ENCODE measurements at regions not wholly inside any gene's neighbourhood (a gene's known extent, or its start where the extent isn't known, plus 50 kb on each side); places are given as distances from the start of the nearest gene placed in this dataset.
"Not testable (repeated sequence)": the region's sequence is repeated elsewhere in the genome, so short reads cannot be mapped to it uniquely, and the experiment has no call there.

DNA sequence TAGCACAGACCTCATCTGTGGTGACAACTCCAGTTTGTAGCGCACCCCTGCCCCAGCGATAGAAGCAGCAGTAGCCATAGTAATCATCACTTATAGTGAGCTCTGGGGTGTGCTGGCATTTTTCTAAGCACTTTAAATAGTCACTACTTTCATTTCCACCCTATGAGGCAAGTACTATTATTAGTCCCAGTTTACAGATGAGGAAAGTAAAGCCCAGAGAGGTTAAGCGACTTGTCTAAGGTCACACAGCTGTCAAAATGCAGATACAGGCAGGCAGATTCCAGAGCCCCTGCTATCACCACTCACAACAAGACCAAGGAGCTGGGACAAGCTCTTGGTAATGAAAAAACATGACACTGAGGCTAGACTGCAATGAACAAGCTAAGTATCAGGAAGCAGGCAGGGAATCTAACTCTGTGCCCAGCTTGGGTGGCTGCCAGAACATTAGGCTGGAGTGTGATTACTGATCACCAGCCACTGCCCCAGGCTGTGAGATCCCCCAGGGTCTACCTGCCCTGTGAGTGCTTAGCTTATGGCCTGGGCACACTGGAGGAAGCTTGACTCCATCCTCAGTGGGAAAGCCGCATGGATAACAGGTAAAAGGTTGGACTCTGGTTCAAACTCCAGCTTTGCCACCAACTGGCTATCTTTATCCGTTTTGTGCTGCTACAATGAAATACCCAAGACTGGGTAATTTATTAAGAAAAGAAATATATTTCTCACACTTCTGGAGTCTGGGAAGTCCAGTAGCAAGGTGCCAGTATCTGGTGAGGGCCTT is 561.1 kb downstream of the MN1 start:
- no peak for DNase-seq

DNA sequence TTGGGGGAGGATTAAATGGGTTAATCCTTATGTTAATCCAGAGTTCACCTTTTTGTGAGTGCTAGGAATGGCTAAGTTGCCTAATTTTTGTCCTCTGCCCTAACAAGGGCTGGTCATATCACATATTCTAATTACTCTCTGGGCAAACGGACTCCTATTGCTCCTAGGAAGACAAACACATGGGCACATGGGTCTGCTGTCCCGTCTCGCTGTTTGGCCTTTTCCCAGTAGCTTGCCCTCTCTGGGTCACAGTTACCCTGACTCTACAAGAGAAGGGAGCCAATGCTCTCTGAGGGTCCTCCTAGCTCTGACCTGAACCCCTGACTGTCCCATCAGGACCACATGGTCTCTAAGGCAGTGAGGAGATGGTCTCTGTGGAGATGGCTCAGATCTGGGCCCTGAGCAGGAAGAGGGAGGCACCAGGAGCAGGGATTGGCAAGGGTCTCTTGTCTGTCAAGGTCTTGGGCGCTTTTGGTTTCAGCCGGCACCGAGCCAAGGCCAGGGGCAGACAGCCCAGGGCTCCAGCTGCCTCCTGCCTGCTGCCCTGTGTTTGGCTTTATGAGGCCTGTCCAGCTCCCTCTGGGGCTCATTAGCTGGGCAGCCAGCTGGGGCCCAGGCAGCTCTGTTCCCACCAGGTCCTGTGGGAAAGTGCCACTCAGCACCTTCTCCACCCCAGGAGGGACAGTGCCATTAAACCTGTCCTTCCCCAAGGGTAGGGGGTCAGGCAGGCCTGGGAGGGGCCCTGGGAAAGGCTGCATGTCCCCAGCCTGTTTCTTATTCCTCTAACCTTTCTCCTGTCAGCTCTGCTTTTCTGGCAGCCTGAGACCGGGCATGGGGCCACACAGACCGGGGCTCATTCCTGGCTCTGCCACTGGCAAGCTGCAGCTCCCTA is 559.9 kb downstream of the MN1 start:
- DNase-seq = no peak

- DNase-seq = no peak
These were observed 559.1 kb downstream of the MN1 start for GRCh38 chr22:27242474-27242873.

- DNase-seq = no peak
These were observed 558.5 kb downstream of the MN1 start for GRCh38 chr22:27242917-27243589.

- no peak for DNase-seq
These were observed 557.2 kb downstream of the MN1 start for GRCh38 chr22:27244328-27244727.

- DNase-seq = no peak
These were observed 556.5 kb downstream of the MN1 start for GRCh38 chr22:27245056-27245455.

- DNase-seq = no peak
These were observed 555.0 kb downstream of the MN1 start for GRCh38 chr22:27246558-27246957.

- DNase-seq = no peak
These were observed 553.7 kb downstream of the MN1 start for GRCh38 chr22:27247701-27248434.

DNA sequence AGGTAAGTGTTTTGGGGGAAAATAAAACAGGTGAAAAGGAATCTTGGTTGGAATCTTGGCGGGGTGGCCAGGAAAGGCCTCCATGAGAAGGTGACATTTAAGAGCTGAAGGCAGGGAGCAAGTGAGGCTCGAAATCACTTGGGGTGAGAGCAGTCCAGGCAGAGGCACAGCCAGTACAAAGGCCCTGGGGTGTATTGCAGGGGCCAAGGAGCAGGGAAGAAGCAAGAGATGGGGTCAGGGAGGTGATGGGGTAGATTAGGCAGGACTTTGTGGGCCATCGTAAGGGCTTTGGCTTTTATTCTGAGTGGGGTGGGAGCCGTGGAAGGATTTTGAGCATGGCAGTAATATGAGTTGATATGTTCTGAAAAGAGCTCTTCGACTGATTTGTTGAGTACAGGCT is 551.1 kb downstream of the MN1 start:
- no peak for DNase-seq

DNA sequence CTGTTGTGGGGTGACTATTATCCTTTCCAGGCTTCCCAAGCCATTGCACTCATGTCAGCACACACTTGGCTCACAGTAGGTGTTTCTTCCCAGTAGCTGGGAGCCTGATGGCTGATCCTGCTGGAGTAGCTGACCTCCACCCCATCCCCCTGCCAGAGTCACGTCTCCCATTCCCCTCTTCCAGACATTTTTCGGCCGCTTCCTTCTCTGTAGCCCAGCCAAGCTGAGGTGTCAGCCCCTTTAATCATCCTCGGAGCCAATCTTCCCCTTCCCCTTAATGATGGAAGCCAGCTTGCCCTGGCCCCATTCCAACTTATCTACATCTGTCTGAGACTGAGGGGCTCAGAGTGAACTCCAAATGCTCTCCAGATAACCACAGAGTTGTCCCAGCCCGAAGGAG is 550.7 kb downstream of the MN1 start:
- DNase-seq = no peak

- no peak for DNase-seq
These were observed 550.0 kb downstream of the MN1 start for GRCh38 chr22:27251563-27251962.

- no peak for DNase-seq
These were observed 549.1 kb downstream of the MN1 start for GRCh38 chr22:27252282-27253049.

DNA sequence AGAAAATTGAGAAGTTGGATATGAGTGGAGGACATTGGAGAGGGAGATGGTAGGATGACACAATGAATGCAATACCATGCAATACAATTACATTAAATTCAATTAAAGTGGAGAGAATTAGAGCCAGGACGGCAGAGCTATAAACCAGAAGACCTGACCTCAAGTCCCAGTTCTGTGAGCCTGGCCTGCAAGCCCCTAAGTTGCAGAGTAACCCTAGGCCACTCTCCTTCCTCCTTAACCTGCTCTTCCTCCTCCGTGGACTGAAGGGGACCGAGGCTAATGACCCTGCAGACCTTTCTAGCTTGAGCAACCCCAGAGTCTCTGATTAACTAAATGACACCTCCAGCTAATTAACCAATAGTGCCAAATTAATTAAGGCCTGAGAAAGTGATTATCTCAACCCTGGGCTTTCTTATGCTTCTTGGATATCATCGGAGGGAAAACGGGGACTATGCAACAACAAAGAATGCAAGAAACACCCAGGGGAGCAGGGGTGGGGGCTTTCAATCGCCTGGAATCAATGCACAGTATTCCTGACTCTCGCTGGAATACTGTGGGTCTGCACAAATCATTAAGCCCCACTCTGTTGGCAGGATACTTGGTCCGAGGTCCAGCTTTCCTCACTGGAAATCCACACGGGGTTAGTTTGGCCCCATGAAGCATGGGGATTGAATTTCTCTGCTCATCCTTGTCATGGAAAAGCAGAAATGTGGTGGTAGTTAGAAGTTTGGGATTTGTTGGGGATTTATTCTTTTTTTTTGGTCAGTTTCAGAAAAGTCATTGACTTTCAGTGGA is 548.3 kb downstream of the MN1 start:
- no peak for DNase-seq

DNA sequence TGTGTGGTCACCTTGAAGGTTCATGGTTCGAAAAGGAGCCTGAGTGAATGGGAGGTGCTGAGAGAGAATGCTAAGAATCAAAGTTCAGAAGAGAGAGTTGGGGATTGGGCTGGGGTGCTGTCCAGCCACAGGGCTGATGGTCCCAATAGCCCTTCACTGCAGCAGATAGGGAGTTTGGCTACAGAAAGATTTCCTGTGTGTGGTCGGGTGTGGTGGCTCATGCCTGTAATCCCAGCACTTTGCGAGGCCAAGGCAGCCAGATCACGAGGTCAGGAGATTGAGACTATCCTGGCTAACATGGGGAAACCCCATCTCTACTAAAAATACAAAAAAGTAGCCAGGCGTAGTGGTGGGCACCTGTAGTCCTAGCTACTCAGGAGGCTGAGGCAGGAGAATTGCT is 547.5 kb downstream of the MN1 start:
- not testable (repeated sequence) for DNase-seq

- no peak for DNase-seq
These were observed 546.0 kb downstream of the MN1 start for GRCh38 chr22:27255580-27255979.

DNA sequence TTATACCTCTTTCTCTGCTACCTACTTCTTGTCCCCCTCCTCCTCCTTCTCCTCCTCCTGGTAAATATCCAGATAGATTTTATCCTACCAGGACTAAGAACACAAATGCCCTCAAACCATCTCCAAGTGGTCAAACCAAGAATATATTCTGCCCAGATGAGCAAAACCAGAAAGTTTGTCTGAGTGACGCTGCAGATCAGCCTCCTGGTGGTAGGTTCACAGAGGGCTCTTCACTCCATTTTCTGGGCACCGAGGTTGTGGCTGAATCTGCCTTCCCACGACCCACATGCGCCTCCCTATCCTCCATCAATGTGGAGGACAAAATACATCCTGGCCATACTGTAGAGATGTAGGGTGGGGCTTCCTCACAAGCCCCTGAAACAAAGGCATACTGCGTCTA is 543.6 kb downstream of the MN1 start:
- no peak for DNase-seq

DNA sequence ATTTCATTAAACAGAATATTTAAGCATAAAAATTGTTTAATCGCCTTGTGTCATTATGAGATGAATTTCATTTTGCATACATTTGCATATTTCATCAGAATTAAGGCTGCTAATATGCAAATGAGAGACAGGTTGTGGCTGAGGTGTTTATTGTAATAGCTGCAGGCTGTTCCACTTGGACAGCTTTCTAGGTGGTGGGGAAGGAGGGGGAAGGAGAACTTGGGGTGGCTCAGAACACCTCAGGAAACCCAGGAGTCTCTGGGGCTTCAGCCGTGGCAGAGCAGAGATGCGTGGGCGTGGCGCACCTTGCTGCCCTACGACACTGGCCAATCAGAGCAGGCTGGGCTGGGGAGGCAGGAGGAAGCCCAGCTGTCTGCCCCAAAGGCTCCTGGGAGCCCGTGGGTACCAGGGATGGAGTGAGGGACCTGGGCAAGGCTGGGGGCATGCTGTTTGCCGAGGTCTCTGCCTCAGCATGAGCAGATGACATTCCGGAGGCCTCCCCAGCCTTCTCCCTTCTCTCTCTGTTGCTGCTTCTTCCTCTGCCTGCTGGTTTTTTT is 542.9 kb downstream of the MN1 start:
- no peak for DNase-seq

DNA sequence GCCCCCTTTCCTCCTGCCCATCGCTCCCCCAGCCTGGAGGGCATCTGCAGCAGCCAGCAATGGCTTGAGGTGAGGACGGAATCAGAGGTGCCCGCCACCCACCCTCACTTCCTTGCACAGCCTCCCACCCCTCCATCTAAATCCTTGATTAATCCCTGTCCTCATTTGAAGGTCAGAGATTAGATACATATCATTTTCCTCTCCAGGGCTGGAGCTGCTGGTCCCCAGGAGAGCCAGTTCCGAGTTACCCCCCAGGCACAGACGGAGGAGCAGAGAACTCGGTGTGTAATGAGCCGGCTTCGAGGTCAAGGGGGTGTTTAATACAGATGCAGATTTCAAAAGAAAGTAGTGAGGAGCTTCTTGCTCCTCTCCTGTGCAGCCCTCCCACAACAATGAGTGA is 542.1 kb downstream of the MN1 start:
- no peak for DNase-seq

GRCh38 chr22:27260087-27260698 is 541.4 kb downstream of the MN1 start:
- no peak for DNase-seq

- DNase-seq = no peak
These were observed 539.2 kb downstream of the MN1 start for GRCh38 chr22:27262361-27262760.

Data from stimulated activated naive CD4-positive, alpha-beta T cell treated with Interleukin-2 at 50 U/mL for 16 hours (primary cell).